HG03575 (cell line): ENCODE measurements at regions not wholly inside any gene's neighbourhood (a gene's known extent, or its start where the extent isn't known, plus 50 kb on each side); places are given as distances from the start of the nearest gene placed in this dataset.

Experiments
- ATAC-seq: cut with Tn5 transposase; IDR thresholded peaks from one replicate; pipeline ENCODE4 v1.9.1; 2021; ENCODE audit not compliant: unreplicated experiment, insufficient number of reproducible peaks, low FRiP score; ENCODE audit errors: extremely low read depth

DNA sequence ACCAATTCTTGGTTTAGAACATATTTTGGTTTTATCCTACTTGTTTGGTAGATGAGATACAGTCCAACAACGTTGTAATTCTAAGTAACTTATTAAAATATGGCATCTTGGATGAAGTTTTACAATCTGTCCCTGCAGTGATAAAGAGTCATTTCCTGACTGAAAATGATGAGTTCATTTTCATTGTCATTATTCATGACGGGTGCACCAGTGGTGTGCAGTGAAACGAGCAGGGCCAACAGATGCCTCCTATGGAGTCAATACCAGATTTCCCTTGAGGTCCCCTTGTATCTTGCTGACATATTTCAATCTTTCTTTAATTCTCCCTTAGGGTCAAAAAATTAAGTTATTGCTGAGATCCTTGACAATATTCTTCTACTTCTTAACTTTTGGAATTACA, 438.5 kb downstream of the LRIG3 start:
- ATAC-seq, result no peak

DNA sequence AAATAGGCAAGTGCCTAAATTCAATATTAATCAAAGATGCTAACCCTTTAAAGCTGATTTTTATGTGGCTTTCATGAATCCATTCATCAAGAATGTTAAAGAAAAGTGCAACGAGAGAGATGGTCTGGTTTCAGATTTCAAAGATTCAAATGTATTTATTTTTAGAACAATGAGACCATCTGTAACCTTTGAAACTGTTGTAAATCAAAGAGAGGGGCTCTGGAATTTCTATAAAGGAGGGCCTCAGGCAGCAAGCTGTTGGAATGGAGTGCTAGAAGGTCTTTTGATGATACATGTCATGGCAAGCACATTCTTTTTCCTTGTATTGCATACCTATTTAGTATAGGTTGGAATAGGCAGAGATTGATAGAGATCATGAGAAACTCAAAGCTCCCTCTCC, 433.0 kb downstream of the LRIG3 start:
- no peak for ATAC-seq

DNA sequence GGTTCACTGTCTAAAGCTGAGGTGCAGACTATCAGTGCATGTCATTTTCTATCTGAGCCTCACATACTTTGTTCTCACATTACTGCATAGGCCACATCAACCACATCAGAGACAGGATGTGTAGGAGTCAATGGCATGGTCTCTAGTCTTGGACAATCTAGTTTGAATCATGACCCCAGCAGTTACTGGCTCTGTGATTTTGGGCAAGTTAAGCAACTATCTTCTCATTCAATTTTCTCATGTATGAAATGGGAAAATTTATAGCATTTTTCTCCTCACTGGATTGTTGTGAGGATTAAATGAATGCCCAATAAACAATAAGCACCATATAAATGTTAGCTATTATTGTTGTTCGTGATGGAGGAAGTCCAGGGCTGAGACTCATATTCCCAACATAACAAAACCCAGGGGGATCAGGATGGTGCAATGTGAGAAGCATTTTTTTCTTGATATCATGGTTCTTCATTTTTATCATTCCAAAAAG, 432.6 kb downstream of the LRIG3 start:
- no peak for ATAC-seq

DNA sequence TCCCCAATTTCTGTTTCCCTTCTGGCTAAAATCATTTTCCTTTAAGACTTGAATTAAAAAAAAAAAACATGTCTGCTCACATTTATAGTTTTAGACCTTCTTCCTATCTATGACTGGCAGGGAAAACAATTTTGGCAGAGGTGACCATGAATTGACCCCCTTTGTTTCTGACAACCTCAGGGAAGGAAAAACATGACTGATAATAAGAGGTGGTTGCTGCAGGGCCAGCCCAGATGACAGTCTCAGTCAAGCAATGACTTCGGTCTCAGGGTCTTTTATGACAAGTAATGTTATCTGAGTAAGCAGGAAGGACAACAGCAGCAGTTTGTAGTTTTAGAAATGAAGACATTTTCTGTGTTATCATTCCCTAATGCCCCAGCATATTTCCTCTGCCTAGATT, 430.9 kb downstream of the LRIG3 start:
- ATAC-seq, result no peak

DNA sequence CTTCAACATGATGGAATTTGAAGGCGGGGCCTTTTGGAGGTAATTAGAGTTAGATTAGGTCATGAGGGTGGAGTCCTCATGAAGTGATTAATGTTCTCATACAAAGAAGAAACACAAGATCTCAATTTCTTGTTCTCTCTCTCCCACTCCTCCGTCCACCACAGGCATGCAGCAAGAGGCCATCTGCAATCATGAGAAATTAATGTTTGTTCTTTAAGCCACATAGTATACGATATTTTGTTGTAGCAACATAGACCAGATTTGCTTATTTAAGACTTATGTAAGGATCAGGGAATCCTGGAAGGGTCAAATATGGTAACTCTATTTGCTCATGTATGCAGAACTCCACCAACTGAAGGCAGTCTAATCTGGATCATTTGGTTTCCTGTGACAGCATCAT, 429.0 kb downstream of the LRIG3 start:
- no peak for ATAC-seq

DNA sequence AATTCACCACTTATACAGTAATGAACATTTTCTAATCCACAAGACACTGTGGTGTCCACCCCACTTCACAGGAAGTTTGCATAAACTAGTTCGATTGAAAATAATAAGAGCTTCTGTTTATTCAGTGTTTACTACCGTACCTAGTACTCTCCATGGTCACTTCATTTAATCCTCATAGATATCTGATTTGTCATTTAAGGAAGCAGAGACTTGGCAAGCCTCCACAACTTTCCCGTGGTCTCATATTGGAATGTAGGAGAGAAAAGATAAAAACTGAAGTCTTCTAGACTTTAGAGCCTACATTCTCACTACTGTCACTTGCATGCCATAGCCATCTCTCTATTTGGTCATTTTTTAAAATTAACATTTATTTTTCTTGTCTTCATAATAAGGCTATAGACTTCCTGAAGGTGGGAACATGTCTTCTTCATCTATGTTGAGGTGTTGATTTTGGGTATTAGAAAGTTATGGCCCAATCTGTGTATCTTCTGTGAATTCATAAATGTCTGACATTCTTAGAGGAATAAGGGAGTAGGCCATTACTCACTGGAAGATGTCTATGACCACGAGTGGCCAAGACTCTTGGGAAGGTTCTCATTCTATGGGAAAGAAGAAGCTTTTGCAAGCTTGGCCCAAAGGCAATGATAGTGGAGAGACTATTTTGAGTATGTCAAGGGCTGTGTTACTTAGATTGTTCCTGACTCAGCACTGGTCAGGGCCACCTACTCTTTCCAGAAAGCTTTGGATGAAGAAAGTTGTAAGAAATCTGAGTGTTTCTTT, 423.7 kb downstream of the LRIG3 start:
- ATAC-seq, result no peak

DNA sequence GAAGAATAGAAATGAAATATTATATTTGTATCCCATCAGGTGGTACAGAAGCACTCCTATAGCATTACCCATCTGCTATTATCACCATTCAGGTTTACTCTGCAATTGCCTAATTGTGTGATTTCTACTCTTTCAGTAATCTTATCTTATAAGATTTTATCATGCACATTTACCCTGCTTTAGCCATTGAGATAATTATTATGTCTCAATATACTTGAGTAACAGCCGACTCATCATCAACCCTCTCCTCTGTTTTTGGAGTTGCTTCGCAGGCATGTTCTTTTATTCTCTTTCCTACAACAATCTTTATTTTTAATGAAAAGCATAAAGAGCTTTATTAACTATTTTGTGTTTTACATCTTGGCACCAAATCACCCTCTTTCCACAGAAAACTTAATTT, 419.9 kb downstream of the LRIG3 start:
- ATAC-seq, result no peak

DNA sequence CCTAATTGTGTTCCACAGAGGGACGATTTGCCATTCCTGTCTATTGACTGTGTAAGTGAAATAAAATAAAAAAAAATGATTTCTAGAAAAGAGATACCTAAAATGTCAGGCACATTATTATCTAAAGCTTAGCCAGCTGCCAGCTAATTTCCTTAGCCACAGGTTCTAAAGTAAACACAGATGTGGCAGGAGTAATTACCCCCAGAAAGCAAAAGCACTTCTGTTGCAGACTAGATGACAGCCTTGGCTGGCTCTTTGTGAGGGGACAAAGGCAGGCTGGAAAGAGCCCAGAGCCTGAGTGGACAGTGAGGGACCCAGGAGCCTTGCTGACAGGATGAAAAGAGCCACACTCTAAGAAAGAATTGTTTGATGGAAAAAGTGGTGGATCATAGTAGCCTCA, 418.1 kb downstream of the LRIG3 start:
- ATAC-seq, result no peak

DNA sequence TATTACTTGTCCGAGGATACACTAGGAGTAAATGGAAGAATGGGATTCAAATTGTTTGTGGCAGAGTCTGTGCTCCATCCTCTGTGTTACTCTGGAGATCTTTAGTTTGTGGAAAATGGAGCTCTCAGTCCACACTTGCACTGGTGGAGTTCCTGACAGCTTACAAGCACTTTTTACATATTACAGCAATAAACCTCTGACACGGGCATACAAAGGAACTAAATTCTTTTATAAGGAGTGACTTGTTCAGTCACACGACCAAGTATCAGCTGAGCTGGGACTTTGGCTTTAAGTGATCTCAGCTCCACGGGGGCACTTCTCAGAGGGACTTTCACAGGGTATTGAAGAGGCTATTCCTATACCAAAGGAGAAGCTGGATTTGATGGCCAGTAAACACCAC, 417.5 kb downstream of the LRIG3 start:
- no peak for ATAC-seq

DNA sequence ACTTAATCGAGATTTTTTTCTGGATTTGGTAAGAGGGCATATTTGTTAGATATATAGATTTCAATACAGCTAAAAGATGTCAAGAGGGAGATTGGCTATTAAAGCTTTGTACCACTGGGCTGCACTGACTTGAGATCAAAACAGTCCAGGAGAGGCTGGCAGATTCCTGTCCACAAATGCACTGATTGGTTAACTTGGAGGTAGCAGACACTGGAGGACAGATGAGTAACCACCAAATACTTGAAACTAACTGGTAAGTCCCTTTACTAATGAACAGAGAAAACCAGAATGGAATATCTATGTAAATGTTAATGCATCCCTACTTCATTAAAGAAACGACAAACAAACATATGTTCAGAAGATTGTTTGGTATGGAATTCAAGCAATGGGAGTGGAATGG, 416.6 kb downstream of the LRIG3 start:
- ATAC-seq, result no peak

DNA sequence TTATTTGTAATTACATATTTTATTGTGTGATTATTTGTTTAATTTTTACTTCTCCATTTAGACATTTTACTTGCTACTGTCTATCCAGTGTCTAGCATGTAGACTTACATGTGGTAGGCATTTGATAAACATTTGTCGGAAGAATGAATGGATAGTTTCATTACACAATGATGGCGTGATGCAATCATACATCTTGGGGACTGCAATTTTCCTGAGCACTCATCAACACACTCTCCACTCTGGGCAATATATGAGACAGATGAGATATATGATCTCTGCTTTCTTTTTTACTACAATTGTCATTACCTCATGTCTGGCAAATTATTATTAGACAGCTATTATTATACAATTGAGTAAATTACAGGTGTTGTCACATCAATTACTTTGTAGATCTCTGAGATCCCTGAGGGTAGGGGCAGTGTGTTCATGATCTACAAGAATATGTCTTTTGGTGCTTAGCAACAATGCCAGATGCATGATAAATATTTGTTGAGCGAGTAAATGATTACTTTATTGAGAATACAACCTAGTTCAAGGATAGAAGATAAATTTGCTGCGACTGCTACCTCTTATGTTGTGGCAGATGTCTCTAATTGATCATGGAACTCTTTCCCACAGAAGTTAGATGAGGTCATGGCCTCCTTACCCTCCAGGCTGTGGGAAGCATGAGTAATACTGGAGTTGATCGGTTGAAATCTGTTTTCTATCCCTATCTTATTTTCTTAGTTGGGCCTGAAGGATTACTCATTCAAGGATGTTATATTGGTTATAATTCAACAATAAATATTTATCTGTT, 416.0 kb downstream of the LRIG3 start:
- no peak for ATAC-seq

DNA sequence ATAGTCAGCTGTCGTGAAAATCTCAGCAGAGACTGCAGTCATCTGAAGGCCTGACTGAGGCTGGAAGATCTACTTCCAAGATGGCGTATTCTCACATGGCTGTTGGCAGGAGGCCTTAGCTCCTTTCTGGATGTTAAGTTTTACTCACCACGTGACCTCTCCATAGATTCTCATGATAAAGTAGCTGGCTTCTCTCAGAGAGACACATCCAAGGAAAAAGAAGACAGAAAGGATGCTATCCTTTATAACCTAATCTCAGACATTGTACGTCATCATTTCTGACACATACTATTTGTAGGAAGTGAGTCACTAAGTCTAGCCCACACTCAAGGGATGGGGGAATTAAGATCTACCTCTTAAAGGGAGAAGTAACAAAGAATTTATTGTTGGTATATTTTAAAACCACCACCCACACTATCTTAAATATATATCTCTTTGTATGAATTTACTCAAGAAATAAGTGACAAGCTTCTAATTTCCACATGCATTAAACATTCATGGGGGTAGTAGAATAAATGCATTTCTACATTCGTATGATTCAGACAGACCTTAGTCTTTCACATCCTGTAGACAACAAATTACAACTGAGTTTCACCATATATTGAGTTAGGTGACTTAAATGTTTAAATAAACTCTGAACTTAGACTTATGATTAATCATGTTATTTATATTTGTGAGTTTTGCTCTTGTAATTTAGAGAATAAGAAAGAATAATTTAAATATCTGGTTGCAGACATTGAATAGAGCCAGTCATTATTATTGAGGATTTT, 411.0 kb downstream of the LRIG3 start:
- ATAC-seq, result no peak

DNA sequence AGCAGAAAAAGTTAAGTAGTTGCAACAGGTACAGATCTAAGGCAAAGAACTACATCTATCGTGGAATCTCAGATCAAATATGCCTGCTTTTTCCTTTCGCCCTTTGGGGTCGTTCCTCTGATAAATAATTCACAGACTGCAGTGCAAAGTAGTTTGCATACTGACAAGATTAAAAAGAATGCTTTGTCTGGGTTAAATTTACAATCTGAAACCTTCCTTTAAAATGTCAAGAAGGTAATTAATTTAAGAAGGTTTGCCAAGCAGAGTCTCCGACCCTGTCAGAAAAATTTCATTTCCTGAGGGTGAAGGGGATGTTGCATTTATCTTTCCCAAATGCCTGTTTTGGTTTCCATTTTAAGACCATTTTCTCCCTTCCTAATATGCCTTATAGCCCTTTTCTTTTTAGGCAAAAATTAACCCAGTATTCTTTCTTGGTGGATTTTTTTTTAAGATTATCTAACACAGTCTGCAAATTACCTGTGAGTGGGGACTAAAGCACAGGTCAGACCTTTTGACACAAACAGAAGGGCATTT, 406.9 kb downstream of the LRIG3 start:
- ATAC-seq, result no peak

DNA sequence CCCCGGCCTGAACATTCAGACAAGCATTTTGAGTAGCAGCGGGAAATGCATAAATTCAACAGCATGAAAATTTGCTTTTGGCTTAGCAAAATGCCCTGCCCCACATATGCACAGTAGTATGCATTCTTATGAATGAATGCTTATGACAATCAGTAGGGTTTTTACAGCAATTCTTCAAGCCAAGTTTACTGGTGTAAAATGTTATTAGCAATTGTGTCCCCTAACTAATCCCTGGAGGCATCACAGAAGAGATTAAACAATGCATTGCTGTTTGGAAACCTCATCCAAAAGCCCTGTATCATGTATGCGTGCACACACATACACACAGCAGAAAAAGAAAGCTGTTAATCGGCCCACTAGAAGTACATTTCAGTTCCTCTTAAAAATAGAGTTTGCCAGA, 406.5 kb downstream of the LRIG3 start:
- no peak for ATAC-seq

DNA sequence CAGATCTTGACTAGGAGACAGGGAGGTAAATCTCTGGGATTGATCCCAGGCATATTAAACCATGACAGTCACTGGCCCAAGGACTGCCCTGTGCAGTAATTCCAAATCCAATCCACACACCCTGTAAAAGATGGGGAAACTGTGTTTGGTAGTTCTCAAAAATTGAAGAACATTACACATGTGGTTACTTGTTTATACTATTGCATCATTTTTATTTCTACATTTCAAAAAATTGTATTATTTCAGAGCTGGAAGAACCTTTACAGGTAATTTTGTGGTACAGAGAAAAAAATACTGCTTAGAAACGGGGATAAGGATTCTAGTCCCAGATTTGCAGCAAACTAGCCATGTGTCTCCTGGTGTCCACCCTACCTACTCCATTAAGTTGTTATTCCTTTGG, 400.5 kb downstream of the LRIG3 start:
- no peak for ATAC-seq

DNA sequence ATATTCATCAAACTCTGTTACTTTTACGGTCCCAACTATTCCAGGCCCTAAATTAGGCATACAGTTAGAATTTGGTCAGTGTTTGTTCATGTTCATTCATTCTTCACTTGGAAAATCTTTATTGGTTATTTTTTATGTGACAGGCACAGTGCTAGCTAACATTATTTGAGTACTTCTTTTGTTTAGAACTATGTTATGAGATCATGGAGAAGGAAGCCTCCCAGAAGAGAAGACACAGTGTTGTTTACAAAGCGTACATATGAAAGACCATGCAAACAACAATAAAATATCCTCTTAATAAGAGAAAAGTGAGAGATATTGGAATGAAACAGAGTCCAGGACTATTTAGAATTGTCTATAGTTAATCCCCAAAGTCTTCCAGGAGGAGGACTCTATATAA, 399.2 kb downstream of the LRIG3 start:
- ATAC-seq, result no peak

DNA sequence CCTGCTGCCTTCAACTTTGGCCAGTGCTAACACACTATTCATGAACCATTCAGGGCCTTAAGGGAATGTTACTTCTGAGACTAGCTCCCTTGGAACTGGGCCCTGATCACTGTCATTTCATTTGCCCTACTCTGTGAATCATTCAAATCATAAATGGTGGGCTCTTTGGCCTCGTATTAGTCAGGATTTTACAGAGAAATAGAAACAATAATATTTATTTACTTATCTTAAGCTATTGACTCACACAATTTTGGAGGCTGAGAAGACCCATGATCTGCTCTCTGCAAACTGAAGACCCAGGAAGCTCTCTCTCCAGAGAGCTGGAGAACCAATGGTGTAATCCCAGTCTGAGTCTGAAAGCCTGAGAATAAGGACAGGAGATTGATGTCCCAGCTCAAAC, 398.5 kb downstream of the LRIG3 start:
- ATAC-seq, result no peak

DNA sequence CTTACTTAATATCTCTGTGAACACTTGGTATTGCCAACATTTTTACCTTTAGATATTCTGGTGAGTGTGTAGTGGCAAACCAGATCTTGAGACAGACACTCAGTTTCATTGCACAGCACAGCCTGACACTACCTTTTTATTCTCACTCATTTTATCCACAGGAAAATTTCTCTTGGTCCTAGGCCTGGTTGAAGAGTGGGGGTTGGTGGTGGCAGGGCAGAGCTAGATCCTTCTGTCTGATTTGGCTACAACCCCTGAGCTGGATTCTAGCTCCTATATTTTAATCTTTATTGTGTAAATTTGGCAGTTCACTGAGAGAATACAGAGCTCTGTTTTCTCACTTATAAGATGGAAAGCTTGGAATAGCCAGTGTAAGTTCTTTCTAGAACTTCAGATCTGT, 396.9 kb downstream of the LRIG3 start:
- ATAC-seq, result no peak

DNA sequence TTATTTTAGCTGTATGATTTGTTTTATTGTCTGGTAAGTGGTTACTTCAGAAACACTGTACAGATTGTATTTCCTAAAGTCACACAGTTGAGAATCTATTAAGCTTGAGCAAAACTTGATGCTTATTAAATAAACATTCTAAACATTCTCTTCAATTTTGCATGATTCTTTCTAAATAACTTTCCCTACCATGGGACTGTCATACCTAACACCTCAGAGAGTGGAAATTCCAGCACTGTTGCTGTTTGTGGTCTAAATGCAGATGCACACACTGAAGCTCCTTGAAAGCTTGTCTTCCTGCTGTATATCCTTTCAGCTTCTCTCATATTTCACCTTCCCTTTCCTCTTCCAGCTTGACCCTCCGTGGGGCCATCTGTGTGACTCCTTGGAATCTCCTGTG, 392.0 kb downstream of the LRIG3 start:
- ATAC-seq, result no peak
